DND-41 (cell line): ENCODE measurements at regions not wholly inside any gene's neighbourhood (a gene's known extent, or its start where the extent isn't known, plus 50 kb on each side); places are given as distances from the start of the nearest gene placed in this dataset.

Experiments
- EZH2 ChIP-seq: IDR thresholded peaks from 3 replicates; pipeline ENCODE4 v1.6.1; 2012; ENCODE audit warnings: borderline replicate concordance, low read depth, mild to moderate bottlenecking, moderate library complexity, low read length, inconsistent platforms; ENCODE audit not compliant: severe bottlenecking
- TF ChIP-seq, protein P1 (sequence below): IDR thresholded peaks from 2 replicates; pipeline ENCODE4 v1.5.1; 2012; ENCODE audit warnings: borderline replicate concordance, low read length, moderate library complexity, mild to moderate bottlenecking; ENCODE audit not compliant: poor library complexity, severe bottlenecking; ENCODE audit errors: extremely low read depth

DNA sequence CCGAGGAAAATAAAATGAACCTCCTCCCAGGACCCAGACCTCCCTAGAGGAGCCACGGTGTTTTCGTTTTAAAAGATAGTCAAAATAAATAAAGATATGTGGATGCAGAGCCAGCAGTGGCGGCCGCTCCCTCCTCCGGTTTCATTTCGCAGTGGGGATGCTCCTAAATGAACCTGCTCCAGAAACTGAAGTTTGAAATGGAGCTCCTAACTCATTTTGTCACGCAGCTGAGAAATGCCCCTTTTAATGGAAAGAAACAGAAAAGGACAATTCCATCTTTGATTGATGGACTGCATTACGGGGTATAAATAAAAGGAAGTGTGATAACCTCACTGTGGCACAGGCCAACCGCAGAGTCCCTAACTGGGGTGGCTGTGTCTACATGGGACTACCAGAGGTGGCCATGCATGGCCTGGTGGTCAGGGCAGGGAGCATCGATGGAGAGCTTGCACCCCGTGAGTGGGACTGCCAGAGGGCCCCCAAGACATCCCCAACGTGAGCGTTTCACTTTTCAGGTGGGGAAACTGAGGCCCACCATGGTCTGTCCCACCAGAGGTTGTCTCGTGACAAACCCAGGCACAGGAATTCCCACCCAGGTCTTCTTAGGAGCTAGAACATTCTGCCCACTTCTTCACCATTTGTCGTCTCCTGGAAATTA is 426.6 kb downstream of the BRD1 start:
- TF ChIP-seq, protein P1, sequence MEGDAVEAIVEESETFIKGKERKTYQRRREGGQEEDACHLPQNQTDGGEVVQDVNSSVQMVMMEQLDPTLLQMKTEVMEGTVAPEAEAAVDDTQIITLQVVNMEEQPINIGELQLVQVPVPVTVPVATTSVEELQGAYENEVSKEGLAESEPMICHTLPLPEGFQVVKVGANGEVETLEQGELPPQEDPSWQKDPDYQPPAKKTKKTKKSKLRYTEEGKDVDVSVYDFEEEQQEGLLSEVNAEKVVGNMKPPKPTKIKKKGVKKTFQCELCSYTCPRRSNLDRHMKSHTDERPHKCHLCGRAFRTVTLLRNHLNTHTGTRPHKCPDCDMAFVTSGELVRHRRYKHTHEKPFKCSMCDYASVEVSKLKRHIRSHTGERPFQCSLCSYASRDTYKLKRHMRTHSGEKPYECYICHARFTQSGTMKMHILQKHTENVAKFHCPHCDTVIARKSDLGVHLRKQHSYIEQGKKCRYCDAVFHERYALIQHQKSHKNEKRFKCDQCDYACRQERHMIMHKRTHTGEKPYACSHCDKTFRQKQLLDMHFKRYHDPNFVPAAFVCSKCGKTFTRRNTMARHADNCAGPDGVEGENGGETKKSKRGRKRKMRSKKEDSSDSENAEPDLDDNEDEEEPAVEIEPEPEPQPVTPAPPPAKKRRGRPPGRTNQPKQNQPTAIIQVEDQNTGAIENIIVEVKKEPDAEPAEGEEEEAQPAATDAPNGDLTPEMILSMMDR, result no peak
- TF ChIP-seq EZH2, result no peak
